ENCODE measurements at regions not wholly inside any gene's neighbourhood (a gene's known extent, or its start where the extent isn't known, plus 50 kb on each side); places are given as distances from the start of the nearest gene placed in this dataset.

DNA sequence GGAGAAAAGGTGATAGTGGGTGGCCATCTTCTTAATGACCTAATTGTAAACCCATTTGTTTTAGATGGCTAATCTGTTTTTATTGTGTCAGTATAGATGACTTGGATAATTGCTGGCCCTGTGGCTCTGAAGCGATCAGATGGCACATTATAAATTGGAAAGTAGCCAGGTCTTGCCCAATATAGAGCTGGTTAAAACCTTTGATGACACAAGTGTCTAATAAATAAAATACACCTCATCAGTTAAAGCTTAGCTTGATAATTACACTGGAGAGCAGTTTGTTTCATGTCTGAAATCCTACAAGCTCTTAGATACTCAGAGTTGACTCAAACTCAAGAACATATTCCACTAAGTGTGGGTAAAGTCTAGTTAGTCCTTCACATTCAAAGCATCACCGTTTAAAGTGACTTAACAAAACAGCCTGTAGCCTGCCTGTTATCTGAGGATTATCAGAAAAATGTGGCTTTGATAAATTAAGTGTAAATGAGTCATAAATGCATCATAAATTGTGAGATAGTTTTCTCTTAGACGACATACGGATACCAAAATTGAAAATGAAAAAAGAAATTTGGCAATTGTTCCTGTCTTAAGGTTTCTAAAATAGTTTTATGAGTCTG, 280.9 kb downstream of the LRIG3 start:
- Histone ChIP-seq H3K27me3 (ENCODE audit: insufficient read depth, poor library complexity, severe bottlenecking) (no peaks in the 10 kb centered on the region), H3K4me3 (replicated peaks; ENCODE audit: insufficient read depth, low read length) (no peak overlapping the region), H3K27ac (replicated peaks) (no peak overlapping the region)
- DNase-seq (ENCODE audit: low read depth in 1 of 2, low spot score in 1 of 2), result no peak
- TF ChIP-seq GABPA (IDR thresholded peaks at IDR 0.05; ENCODE audit: low read depth), result no peak

DNA sequence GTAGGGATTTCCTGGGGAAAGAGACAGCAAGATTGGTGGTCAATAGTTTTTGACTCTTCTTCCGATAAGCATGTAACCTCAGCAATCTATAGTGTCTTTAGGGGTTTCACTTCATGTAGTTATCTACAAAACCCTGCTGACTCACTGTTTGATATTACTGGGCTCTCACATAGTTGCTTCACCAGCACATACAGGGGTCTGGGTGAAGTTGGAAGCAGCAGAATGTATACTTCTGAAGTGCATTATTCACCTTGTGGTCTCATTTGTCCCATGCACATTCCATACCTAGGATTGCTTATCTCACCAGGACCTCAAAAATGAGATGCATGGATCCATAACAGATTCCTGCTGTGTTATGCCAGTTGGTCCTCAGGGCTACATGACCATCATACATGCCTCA, 280.0 kb downstream of the LRIG3 start:
- DNase-seq (ENCODE audit: low read depth in 1 of 2, low spot score in 1 of 2), result no peak
- no peak overlapping the region for H3K27ac ChIP-seq (replicated peaks)
- no peaks in the 10 kb centered on the region for H3K27me3 ChIP-seq (ENCODE audit: insufficient read depth, poor library complexity, severe bottlenecking)
- no peak overlapping the region for H3K4me3 ChIP-seq (replicated peaks; ENCODE audit: insufficient read depth, low read length)
- no peak for TF ChIP-seq GABPA (IDR thresholded peaks at IDR 0.05; ENCODE audit: low read depth)
- no peak for TF ChIP-seq REST (IDR thresholded peaks at IDR 0.05; ENCODE audit: insufficient replicate concordance, low read depth)
- no peak for TF ChIP-seq SPI1 (IDR thresholded peaks at IDR 0.05; ENCODE audit: borderline replicate concordance, low read depth)
- TF ChIP-seq, protein P1, sequence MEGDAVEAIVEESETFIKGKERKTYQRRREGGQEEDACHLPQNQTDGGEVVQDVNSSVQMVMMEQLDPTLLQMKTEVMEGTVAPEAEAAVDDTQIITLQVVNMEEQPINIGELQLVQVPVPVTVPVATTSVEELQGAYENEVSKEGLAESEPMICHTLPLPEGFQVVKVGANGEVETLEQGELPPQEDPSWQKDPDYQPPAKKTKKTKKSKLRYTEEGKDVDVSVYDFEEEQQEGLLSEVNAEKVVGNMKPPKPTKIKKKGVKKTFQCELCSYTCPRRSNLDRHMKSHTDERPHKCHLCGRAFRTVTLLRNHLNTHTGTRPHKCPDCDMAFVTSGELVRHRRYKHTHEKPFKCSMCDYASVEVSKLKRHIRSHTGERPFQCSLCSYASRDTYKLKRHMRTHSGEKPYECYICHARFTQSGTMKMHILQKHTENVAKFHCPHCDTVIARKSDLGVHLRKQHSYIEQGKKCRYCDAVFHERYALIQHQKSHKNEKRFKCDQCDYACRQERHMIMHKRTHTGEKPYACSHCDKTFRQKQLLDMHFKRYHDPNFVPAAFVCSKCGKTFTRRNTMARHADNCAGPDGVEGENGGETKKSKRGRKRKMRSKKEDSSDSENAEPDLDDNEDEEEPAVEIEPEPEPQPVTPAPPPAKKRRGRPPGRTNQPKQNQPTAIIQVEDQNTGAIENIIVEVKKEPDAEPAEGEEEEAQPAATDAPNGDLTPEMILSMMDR (IDR thresholded peaks at IDR 0.05; ENCODE audit: insufficient read depth, low read length), result no peak
- TF ChIP-seq POLR2AphosphoS5 (IDR thresholded peaks at IDR 0.05; ENCODE audit: low read depth), result no peak

- H3K27me3 ChIP-seq (ENCODE audit: insufficient read depth, poor library complexity, severe bottlenecking), result no peaks in the 10 kb centered on the region
- TF ChIP-seq GABPA (IDR thresholded peaks at IDR 0.05; ENCODE audit: low read depth), result no peak
- no peak for TF ChIP-seq REST (IDR thresholded peaks at IDR 0.05; ENCODE audit: insufficient replicate concordance, low read depth)
- no peak for TF ChIP-seq POLR2AphosphoS5 (IDR thresholded peaks at IDR 0.05; ENCODE audit: low read depth)
- TF ChIP-seq, protein P1 (IDR thresholded peaks at IDR 0.05; ENCODE audit: insufficient read depth, low read length), result no peak
- TF ChIP-seq SPI1 (IDR thresholded peaks at IDR 0.05; ENCODE audit: borderline replicate concordance, low read depth), result no peak
- no peak overlapping the region for H3K27ac ChIP-seq (replicated peaks)
- H3K4me3 ChIP-seq (replicated peaks; ENCODE audit: insufficient read depth, low read length), result no peak overlapping the region
- no peak for DNase-seq (ENCODE audit: low read depth in 1 of 2, low spot score in 1 of 2)
Observed at GRCh38 chr12:58645946-58646345, 274.4 kb downstream of the LRIG3 start.

DNA sequence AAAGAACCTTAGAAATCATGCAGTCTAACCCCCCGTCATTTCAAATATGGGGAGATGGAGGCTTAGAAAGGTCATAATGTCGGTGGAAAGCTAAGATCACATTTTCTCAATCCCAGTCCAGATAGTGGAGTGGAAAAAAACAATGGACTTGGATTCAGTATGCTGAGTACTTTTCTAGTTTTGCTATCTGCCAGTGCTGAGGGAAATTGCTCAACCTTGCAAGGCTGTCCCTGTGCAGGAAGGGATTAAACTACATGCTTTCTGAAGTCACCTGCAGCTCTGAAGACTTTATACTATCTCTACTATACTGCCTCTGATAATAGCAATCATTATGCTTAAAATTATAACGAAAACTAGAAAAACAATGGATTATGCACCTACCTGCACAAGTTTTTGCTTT, 272.8 kb downstream of the LRIG3 start:
- TF ChIP-seq, protein P1 (IDR thresholded peaks at IDR 0.05; ENCODE audit: insufficient read depth, low read length), result no peak
- TF ChIP-seq REST (IDR thresholded peaks at IDR 0.05; ENCODE audit: insufficient replicate concordance, low read depth), result no peak
- TF ChIP-seq POLR2AphosphoS5 (IDR thresholded peaks at IDR 0.05; ENCODE audit: low read depth), result no peak
- TF ChIP-seq GABPA (IDR thresholded peaks at IDR 0.05; ENCODE audit: low read depth), result no peak
- no peak for TF ChIP-seq SPI1 (IDR thresholded peaks at IDR 0.05; ENCODE audit: borderline replicate concordance, low read depth)
- Histone ChIP-seq H3K27ac (replicated peaks) (no peak overlapping the region), H3K4me3 (replicated peaks; ENCODE audit: insufficient read depth, low read length) (no peak overlapping the region), H3K27me3 (ENCODE audit: insufficient read depth, poor library complexity, severe bottlenecking) (no peaks in the 10 kb centered on the region)
- no peak for DNase-seq (ENCODE audit: low read depth in 1 of 2, low spot score in 1 of 2)

Data from HL-60 (cell line).